Activated naive CD8-positive, alpha-beta T cell (primary cell): ENCODE measurements at regions not wholly inside any gene's neighbourhood (a gene's known extent, or its start where the extent isn't known, plus 50 kb on each side); places are given as distances from the start of the nearest gene placed in this dataset.

Experiments
- H3K27ac Mint-ChIP-seq: one replicate; pipeline ENCODE4 v1.8.0; 2021; ENCODE audit warnings: mixed read lengths
- H3K27me3 Mint-ChIP-seq: one replicate; pipeline ENCODE4 v1.8.0; 2021; ENCODE audit warnings: mixed read lengths
- H3K36me3 Mint-ChIP-seq: one replicate; pipeline ENCODE4 v1.8.0; 2021; ENCODE audit warnings: mixed read lengths
- H3K4me1 Mint-ChIP-seq: one replicate; pipeline ENCODE4 v1.8.0; 2021; ENCODE audit warnings: low read depth, mixed read lengths
- H3K4me3 Mint-ChIP-seq: one replicate; pipeline ENCODE4 v1.8.0; 2021; ENCODE audit warnings: mild to moderate bottlenecking, mixed read lengths
- H3K9me3 Mint-ChIP-seq: one replicate; pipeline ENCODE4 v1.8.0; 2021; ENCODE audit warnings: low read depth, mixed read lengths

- no peaks in the 10 kb centered on the region for H3K4me1 Mint-ChIP-seq
- no peak overlapping the region for H3K4me3 Mint-ChIP-seq
- peaks cover 7% of the 10 kb centered on the region for H3K27me3 Mint-ChIP-seq
- H3K27ac Mint-ChIP-seq: no peak overlapping the region
- no peaks in the 10 kb centered on the region for H3K36me3 Mint-ChIP-seq
- no peaks in the 10 kb centered on the region for H3K9me3 Mint-ChIP-seq
Measured at GRCh38 chr11:115678942-115679341, 174.7 kb upstream of the CADM1 start.

- H3K4me3 Mint-ChIP-seq: no peak overlapping the region
- no peak overlapping the region for H3K27ac Mint-ChIP-seq
- no peaks in the 10 kb centered on the region for H3K4me1 Mint-ChIP-seq
- H3K27me3 Mint-ChIP-seq: peaks cover 4% of the 10 kb centered on the region
- no peaks in the 10 kb centered on the region for H3K9me3 Mint-ChIP-seq
- H3K36me3 Mint-ChIP-seq: no peaks in the 10 kb centered on the region
Measured at GRCh38 chr11:115677190-115677589, 173.0 kb upstream of the CADM1 start.

GRCh38 chr11:115676768-115677167 lies 172.6 kb upstream of the CADM1 start:
- peaks cover 3% of the 10 kb centered on the region for H3K27me3 Mint-ChIP-seq
- H3K9me3 Mint-ChIP-seq: no peaks in the 10 kb centered on the region
- H3K27ac Mint-ChIP-seq: no peak overlapping the region
- H3K4me1 Mint-ChIP-seq: no peaks in the 10 kb centered on the region
- H3K4me3 Mint-ChIP-seq: no peak overlapping the region
- H3K36me3 Mint-ChIP-seq: no peaks in the 10 kb centered on the region

- no peak overlapping the region for H3K4me3 Mint-ChIP-seq
- no peaks in the 10 kb centered on the region for H3K4me1 Mint-ChIP-seq
- no peak overlapping the region for H3K27ac Mint-ChIP-seq
- no peaks in the 10 kb centered on the region for H3K36me3 Mint-ChIP-seq
- H3K27me3 Mint-ChIP-seq: peaks cover 2% of the 10 kb centered on the region
- H3K9me3 Mint-ChIP-seq: no peaks in the 10 kb centered on the region
Measured at GRCh38 chr11:115676206-115676605, 172.0 kb upstream of the CADM1 start.

GRCh38 chr11:115674937-115675544 lies 170.8 kb upstream of the CADM1 start:
- Mint-ChIP-seq H3K9me3 (no peaks in the 10 kb centered on the region), H3K36me3 (no peaks in the 10 kb centered on the region), H3K4me1 (no peaks in the 10 kb centered on the region), H3K27me3 (no peaks in the 10 kb centered on the region), H3K4me3 (no peak overlapping the region), H3K27ac (no peak overlapping the region)

GRCh38 chr11:115674176-115674936 lies 170.1 kb upstream of the CADM1 start:
- H3K4me3 Mint-ChIP-seq: no peak overlapping the region
- no peaks in the 10 kb centered on the region for H3K4me1 Mint-ChIP-seq

GRCh38 chr11:115673720-115674119 lies 169.5 kb upstream of the CADM1 start:
- Mint-ChIP-seq H3K4me3 (no peak overlapping the region), H3K27ac (no peak overlapping the region), H3K4me1 (no peaks in the 10 kb centered on the region), H3K27me3 (no peaks in the 10 kb centered on the region), H3K9me3 (no peaks in the 10 kb centered on the region), H3K36me3 (no peaks in the 10 kb centered on the region)

More at GRCh38 chr11:115674176-115674936, 170.1 kb upstream of the CADM1 start:
- Mint-ChIP-seq H3K27me3 (no peaks in the 10 kb centered on the region), H3K36me3 (no peaks in the 10 kb centered on the region), H3K27ac (no peak overlapping the region), H3K9me3 (no peaks in the 10 kb centered on the region)

GRCh38 chr11:115672999-115673411 lies 168.8 kb upstream of the CADM1 start:
- H3K4me1 Mint-ChIP-seq: no peaks in the 10 kb centered on the region
- H3K9me3 Mint-ChIP-seq: no peaks in the 10 kb centered on the region
- no peak overlapping the region for H3K27ac Mint-ChIP-seq
- no peaks in the 10 kb centered on the region for H3K27me3 Mint-ChIP-seq
- no peak overlapping the region for H3K4me3 Mint-ChIP-seq
- H3K36me3 Mint-ChIP-seq: no peaks in the 10 kb centered on the region

GRCh38 chr11:115672412-115672811 lies 168.2 kb upstream of the CADM1 start:
- Mint-ChIP-seq H3K27ac (no peak overlapping the region), H3K4me3 (no peak overlapping the region), H3K36me3 (no peaks in the 10 kb centered on the region), H3K9me3 (no peaks in the 10 kb centered on the region), H3K27me3 (no peaks in the 10 kb centered on the region), H3K4me1 (no peaks in the 10 kb centered on the region)

- H3K4me1 Mint-ChIP-seq: no peaks in the 10 kb centered on the region
- no peak overlapping the region for H3K4me3 Mint-ChIP-seq
- no peaks in the 10 kb centered on the region for H3K9me3 Mint-ChIP-seq
- H3K27me3 Mint-ChIP-seq: no peaks in the 10 kb centered on the region
- H3K36me3 Mint-ChIP-seq: no peaks in the 10 kb centered on the region
- H3K27ac Mint-ChIP-seq: no peak overlapping the region
Measured at GRCh38 chr11:115670538-115671205, 166.5 kb upstream of the CADM1 start.

- Mint-ChIP-seq H3K27me3 (peaks cover 2% of the 10 kb centered on the region), H3K4me3 (no peak overlapping the region), H3K9me3 (no peaks in the 10 kb centered on the region), H3K36me3 (no peaks in the 10 kb centered on the region), H3K4me1 (no peaks in the 10 kb centered on the region), H3K27ac (no peak overlapping the region)
Measured at GRCh38 chr11:115665958-115666357, 161.7 kb upstream of the CADM1 start.

GRCh38 chr11:115665175-115665821 lies 161.1 kb upstream of the CADM1 start:
- no peaks in the 10 kb centered on the region for H3K9me3 Mint-ChIP-seq
- H3K27ac Mint-ChIP-seq: no peak overlapping the region
- no peaks in the 10 kb centered on the region for H3K4me1 Mint-ChIP-seq
- H3K36me3 Mint-ChIP-seq: no peaks in the 10 kb centered on the region
- peaks cover 8% of the 10 kb centered on the region for H3K27me3 Mint-ChIP-seq
- H3K4me3 Mint-ChIP-seq: no peak overlapping the region

- Mint-ChIP-seq H3K36me3 (no peaks in the 10 kb centered on the region), H3K4me3 (no peak overlapping the region), H3K4me1 (peaks cover 2% of the 10 kb centered on the region), H3K9me3 (no peaks in the 10 kb centered on the region), H3K27ac (no peak overlapping the region), H3K27me3 (peaks cover 12% of the 10 kb centered on the region)
Measured at GRCh38 chr11:115664313-115664712, 160.1 kb upstream of the CADM1 start.

- H3K9me3 Mint-ChIP-seq: no peaks in the 10 kb centered on the region
- no peaks in the 10 kb centered on the region for H3K36me3 Mint-ChIP-seq
- H3K27me3 Mint-ChIP-seq: peaks cover 14% of the 10 kb centered on the region
- H3K4me1 Mint-ChIP-seq: peaks cover 2% of the 10 kb centered on the region
- H3K27ac Mint-ChIP-seq: no peak overlapping the region
- no peak overlapping the region for H3K4me3 Mint-ChIP-seq
Measured at GRCh38 chr11:115663790-115664189, 159.6 kb upstream of the CADM1 start.
